Endothelial cell (in vitro differentiated cells): ENCODE measurements at regions not wholly inside any gene's neighbourhood (a gene's known extent, or its start where the extent isn't known, plus 50 kb on each side); places are given as distances from the start of the nearest gene placed in this dataset.

Source experiments
- DNase-seq: peaks from one replicate; pipeline ENCODE4 v3.0.0; 2021; ENCODE audit warnings: low spot score
- H3K27ac Mint-ChIP-seq: one replicate; pipeline ENCODE4 v1.8.0; 2021; ENCODE audit warnings: mixed read lengths, inconsistent platforms; ENCODE audit not compliant: unreplicated experiment
- H3K27me3 Mint-ChIP-seq: one replicate; pipeline ENCODE4 v1.8.0; 2021; ENCODE audit warnings: mild to moderate bottlenecking, moderate library complexity, mixed read lengths, inconsistent platforms; ENCODE audit not compliant: unreplicated experiment
- H3K36me3 Mint-ChIP-seq: one replicate; pipeline ENCODE4 v1.8.0; 2021; ENCODE audit warnings: mild to moderate bottlenecking, low read depth, mixed read lengths, inconsistent platforms; ENCODE audit not compliant: unreplicated experiment
- H3K4me1 Mint-ChIP-seq: one replicate; pipeline ENCODE4 v1.8.0; 2021; ENCODE audit warnings: mild to moderate bottlenecking, mixed read lengths, inconsistent platforms; ENCODE audit not compliant: unreplicated experiment
- H3K4me3 Mint-ChIP-seq: one replicate; pipeline ENCODE4 v1.8.0; 2021; ENCODE audit warnings: mild to moderate bottlenecking, mixed read lengths, inconsistent platforms; ENCODE audit not compliant: unreplicated experiment
- H3K9me3 Mint-ChIP-seq: one replicate; pipeline ENCODE4 v1.8.0; 2021; ENCODE audit warnings: mixed read lengths, inconsistent platforms; ENCODE audit not compliant: unreplicated experiment
- CTCF ChIP-seq: fragments of 200-600 bp; sonication (generic); IDR thresholded peaks from one replicate; pipeline ENCODE4 v1.5.0; 2021; ENCODE audit warnings: antibody characterized with exemption; ENCODE audit not compliant: unreplicated experiment

- Mint-ChIP-seq H3K36me3 (no peaks in the 10 kb centered on the region), H3K9me3 (no peaks in the 10 kb centered on the region), H3K27me3 (peaks cover 3% of the 10 kb centered on the region), H3K4me3 (no peak overlapping the region), H3K27ac (no peak overlapping the region), H3K4me1 (no peaks in the 10 kb centered on the region)
- TF ChIP-seq CTCF, result no peak
- DNase-seq, result no peak
Observed at GRCh38 chr12:90851800-90852718, 102.9 kb downstream of the CCER1 start.

GRCh38 chr12:90842477-90842876 lies 112.5 kb downstream of the CCER1 start:
- Mint-ChIP-seq H3K36me3 (no peaks in the 10 kb centered on the region), H3K9me3 (no peaks in the 10 kb centered on the region), H3K4me3 (peak overlapping the region; percentile 16), H3K4me1 (peaks cover 12% of the 10 kb centered on the region), H3K27me3 (no peaks in the 10 kb centered on the region), H3K27ac (peak overlapping the region; percentile 96)
- no peak for TF ChIP-seq CTCF
- DNase-seq, result peak; percentile 18

- H3K36me3 Mint-ChIP-seq, result no peaks in the 10 kb centered on the region
- H3K27ac Mint-ChIP-seq, result no peak overlapping the region
- H3K4me3 Mint-ChIP-seq, result no peak overlapping the region
- DNase-seq, result no peak
- TF ChIP-seq CTCF, result no peak
- H3K27me3 Mint-ChIP-seq, result no peaks in the 10 kb centered on the region
- H3K4me1 Mint-ChIP-seq, result peaks cover 12% of the 10 kb centered on the region
- H3K9me3 Mint-ChIP-seq, result no peaks in the 10 kb centered on the region
Observed at GRCh38 chr12:90841336-90841735, 113.6 kb downstream of the CCER1 start.

GRCh38 chr12:90839346-90839745 lies 115.6 kb downstream of the CCER1 start:
- DNase-seq, result no peak
- Mint-ChIP-seq H3K27me3 (no peaks in the 10 kb centered on the region), H3K27ac (no peak overlapping the region), H3K4me3 (no peak overlapping the region), H3K9me3 (no peaks in the 10 kb centered on the region), H3K36me3 (no peaks in the 10 kb centered on the region), H3K4me1 (peaks cover 12% of the 10 kb centered on the region)
- TF ChIP-seq CTCF, result no peak

- H3K27ac Mint-ChIP-seq, result no peak overlapping the region
- no peaks in the 10 kb centered on the region for H3K9me3 Mint-ChIP-seq
- no peak overlapping the region for H3K4me3 Mint-ChIP-seq
- H3K27me3 Mint-ChIP-seq, result no peaks in the 10 kb centered on the region
- peaks cover 12% of the 10 kb centered on the region for H3K4me1 Mint-ChIP-seq
- TF ChIP-seq CTCF, result no peak
- H3K36me3 Mint-ChIP-seq, result no peaks in the 10 kb centered on the region
- no peak for DNase-seq
Observed at GRCh38 chr12:90836689-90837088, 118.3 kb downstream of the CCER1 start.
